ENCODE measurements at regions not wholly inside any gene's neighbourhood (a gene's known extent, or its start where the extent isn't known, plus 50 kb on each side); places are given as distances from the start of the nearest gene placed in this dataset.
"Not testable (repeated sequence)": the region's sequence is repeated elsewhere in the genome, so short reads cannot be mapped to it uniquely, and the experiment has no call there.

DNA sequence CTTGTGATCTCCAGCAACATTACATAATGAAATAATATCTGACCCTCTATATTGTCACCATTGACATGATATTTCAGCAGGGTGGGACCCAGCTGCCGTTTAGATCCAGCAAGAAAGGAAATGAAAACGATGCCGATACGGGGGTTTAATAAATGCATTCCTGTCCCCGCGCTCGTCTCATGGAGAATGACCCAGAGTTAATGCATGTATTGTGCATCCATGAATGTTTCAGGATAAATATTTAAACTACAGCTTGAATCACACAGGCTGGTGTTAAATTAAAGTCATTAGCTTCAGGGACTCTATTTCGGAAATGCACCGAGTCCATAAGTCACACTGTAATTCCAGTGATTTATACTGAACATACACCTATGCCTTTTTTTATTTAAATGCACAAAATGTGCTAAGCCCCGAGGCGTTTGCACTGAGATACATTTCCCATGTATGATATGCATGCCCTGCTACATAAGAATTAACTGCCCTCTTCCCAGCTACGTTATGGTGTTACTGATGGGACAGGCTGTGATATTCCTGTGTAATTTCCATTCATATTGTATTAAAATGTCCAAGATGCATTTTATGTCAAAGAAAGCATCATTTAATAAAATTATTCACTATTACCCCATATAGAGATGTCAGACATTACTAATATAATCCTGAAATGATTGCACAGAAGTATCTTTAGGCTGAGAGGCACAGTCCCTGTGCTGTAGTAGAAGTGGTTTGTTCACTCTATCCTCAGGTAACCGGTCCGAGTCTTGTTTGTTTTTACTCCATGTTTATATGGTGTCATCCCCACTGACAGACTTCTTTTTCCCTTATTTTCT is 109.3 kb upstream of the ZNF516 start:
- H3K4me3 Mint-ChIP-seq = no peak overlapping the region

DNA sequence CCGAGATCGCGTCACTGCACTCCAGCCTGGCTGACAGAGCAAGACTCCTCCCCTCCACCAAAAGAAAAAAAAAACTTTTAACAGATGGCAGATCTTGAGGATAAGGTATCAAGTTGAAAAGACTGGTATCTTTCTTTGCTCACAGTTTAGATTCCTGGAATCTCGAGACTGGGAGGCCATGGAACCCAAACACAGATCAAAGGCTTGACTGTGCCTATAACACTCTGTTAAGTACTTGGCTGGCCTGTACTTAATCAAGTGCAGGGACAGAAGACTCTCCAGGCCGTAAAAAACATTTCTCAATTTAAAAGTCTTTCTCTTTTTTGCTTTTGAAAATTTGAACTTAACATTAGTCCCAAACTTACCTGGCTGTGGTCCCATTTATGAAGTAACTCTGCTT is 107.1 kb upstream of the ZNF516 start:
- Mint-ChIP-seq H3K36me3 (ENCODE audit: low read depth) (no peaks in the 10 kb centered on the region), H3K27ac (no peak overlapping the region), H3K4me1 (ENCODE audit: low read depth) (no peaks in the 10 kb centered on the region), H3K9me3 (no peaks in the 10 kb centered on the region), H3K27me3 (ENCODE audit: low read depth) (peaks cover 3% of the 10 kb centered on the region), H3K4me3 (no peak overlapping the region)

More for the DNA sequence above, 109.3 kb upstream of the ZNF516 start:
- H3K9me3 Mint-ChIP-seq = no peaks in the 10 kb centered on the region
- H3K27me3 Mint-ChIP-seq (ENCODE audit: low read depth) = no peaks in the 10 kb centered on the region
- no peaks in the 10 kb centered on the region for H3K36me3 Mint-ChIP-seq (ENCODE audit: low read depth)
- no peaks in the 10 kb centered on the region for H3K4me1 Mint-ChIP-seq (ENCODE audit: low read depth)
- H3K27ac Mint-ChIP-seq = no peak overlapping the region

DNA sequence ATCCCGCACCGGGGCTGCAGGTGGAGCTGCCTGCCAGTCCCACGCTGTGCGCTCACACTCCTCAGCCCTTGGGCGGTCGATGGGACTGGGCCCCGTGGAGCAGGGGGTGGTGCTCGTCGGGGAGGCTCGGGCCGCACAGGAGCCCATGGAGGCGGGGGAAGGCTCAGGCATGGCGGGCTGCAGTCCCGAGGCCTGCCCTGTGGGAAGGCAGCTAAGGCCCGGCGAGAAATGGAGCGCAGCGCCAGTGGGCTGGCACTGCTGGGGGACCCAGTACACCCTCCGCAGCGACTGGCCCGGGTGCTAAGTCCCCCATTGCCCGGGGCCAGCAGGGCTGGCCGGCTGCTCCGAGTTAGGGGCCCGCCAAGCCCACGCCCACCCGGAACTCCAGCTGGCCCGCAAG is 105.0 kb upstream of the ZNF516 start:
- not testable (repeated sequence) for H3K4me1 Mint-ChIP-seq (ENCODE audit: low read depth); H3K27me3 Mint-ChIP-seq (ENCODE audit: low read depth); H3K36me3 Mint-ChIP-seq (ENCODE audit: low read depth); H3K4me3 Mint-ChIP-seq; H3K9me3 Mint-ChIP-seq; H3K27ac Mint-ChIP-seq

DNA sequence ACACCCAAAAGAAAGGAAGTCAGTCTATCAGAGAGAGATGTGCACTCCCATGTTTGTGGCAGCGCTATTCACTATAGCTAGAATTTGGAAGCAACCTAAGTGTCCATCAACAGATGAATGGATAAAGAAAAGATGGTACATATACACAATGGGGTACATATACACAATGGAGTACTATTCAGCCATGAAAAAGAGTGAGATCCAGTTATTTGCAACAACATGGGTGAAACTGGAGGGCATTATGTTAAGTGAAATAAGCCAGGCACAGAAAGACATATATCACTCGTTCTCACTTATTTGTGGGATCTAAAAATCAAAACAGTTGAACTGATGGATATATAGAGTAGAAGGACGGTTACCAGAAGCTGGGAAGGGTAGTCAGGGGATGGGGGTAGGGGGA is 99.9 kb upstream of the ZNF516 start:
- Mint-ChIP-seq H3K4me1 (ENCODE audit: low read depth) (no peaks in the 10 kb centered on the region), H3K27me3 (ENCODE audit: low read depth) (peaks cover 7% of the 10 kb centered on the region), H3K9me3 (no peaks in the 10 kb centered on the region), H3K36me3 (ENCODE audit: low read depth) (no peaks in the 10 kb centered on the region), H3K27ac (no peak overlapping the region), H3K4me3 (no peak overlapping the region)

DNA sequence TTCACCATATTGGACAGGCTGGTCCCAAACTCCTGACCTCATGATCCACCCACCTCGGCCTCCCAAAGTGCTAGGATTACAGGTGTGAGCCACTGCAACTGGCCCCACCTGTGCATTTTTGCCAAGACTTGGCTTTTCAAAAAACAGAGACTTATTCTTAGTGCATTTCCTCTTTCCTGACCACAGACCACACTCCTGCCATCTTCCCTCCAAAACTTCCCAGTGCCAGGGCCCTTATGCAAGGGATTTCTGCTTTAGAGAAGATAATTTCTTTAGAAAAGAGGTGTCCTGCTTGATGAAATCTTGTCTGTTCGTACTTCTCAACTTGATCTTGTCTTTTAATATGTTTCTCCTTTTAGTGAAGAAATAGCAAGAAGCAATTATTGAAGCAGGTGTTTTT is 98.8 kb upstream of the ZNF516 start:
- Mint-ChIP-seq H3K27ac (no peak overlapping the region), H3K9me3 (no peaks in the 10 kb centered on the region), H3K4me3 (no peak overlapping the region), H3K4me1 (ENCODE audit: low read depth) (no peaks in the 10 kb centered on the region), H3K27me3 (ENCODE audit: low read depth) (peaks cover 13% of the 10 kb centered on the region), H3K36me3 (ENCODE audit: low read depth) (no peaks in the 10 kb centered on the region)

DNA sequence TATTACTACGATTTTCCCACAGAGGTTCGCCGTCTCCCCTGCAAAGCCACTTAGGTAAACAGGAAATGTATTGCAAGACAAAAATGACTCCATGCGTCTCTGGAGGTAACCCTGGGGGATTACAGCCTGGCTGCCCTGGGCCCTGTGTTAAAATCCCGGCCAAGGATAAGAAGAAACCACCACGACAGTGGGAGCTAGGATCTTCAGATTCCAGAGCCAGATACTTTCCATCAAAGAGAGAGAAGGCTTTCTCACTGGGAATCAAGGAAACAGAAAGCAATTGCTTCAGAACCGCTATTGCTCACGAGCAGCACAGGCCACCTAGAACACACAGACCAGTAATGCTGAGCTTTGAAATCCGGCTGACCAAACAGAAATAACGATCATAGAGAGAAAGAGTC is 97.9 kb upstream of the ZNF516 start:
- Mint-ChIP-seq H3K9me3 (no peaks in the 10 kb centered on the region), H3K36me3 (ENCODE audit: low read depth) (no peaks in the 10 kb centered on the region), H3K27me3 (ENCODE audit: low read depth) (peaks cover 19% of the 10 kb centered on the region), H3K4me1 (ENCODE audit: low read depth) (peaks cover 2% of the 10 kb centered on the region), H3K4me3 (no peak overlapping the region), H3K27ac (no peak overlapping the region)

DNA sequence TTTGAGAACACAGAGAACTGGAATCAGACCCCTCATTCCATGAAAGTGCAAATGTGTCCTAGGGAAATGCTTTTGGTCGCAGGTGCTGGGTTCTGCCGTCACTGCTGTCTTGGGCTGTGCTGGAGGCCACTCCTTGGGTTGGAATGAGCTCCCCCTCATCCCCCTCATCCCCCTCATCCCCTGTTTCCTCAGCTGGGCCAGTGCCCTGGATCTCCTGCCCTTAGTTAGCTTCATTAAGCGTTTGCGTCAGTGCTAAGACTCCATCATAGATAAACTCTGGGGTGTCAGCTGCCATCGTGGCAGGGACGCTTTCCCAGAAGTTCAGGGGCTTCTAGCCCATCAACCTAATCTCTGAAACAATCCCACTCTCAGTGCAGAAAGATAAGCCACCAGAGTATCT is 97.1 kb upstream of the ZNF516 start:
- peaks cover 2% of the 10 kb centered on the region for H3K4me1 Mint-ChIP-seq (ENCODE audit: low read depth)
- no peak overlapping the region for H3K4me3 Mint-ChIP-seq
- no peaks in the 10 kb centered on the region for H3K9me3 Mint-ChIP-seq
- H3K36me3 Mint-ChIP-seq (ENCODE audit: low read depth) = no peaks in the 10 kb centered on the region
- no peak overlapping the region for H3K27ac Mint-ChIP-seq
- H3K27me3 Mint-ChIP-seq (ENCODE audit: low read depth) = peaks cover 19% of the 10 kb centered on the region

DNA sequence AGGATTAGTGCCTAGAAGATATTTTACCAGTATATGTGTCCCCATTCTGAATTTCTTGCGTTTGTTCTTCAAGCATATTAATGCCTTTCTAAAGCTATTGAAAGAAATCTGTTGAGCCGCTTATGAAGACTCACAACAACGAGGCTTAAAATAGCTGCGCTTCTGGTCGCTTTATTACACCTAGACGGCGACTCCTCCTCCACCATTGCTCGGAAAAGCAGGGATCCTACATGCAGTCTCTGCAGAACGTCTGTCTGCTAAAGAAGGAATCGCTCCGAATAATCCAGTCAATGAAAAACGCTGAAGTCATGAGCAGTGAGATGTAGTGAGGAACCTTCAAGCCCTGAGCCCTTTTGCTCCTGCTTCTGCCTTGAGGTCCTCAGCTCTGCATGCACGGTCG is 94.8 kb upstream of the ZNF516 start:
- Mint-ChIP-seq H3K4me1 (ENCODE audit: low read depth) (peaks cover 2% of the 10 kb centered on the region), H3K9me3 (no peaks in the 10 kb centered on the region), H3K36me3 (ENCODE audit: low read depth) (no peaks in the 10 kb centered on the region), H3K4me3 (no peak overlapping the region), H3K27ac (no peak overlapping the region), H3K27me3 (ENCODE audit: low read depth) (peaks cover 19% of the 10 kb centered on the region)

DNA sequence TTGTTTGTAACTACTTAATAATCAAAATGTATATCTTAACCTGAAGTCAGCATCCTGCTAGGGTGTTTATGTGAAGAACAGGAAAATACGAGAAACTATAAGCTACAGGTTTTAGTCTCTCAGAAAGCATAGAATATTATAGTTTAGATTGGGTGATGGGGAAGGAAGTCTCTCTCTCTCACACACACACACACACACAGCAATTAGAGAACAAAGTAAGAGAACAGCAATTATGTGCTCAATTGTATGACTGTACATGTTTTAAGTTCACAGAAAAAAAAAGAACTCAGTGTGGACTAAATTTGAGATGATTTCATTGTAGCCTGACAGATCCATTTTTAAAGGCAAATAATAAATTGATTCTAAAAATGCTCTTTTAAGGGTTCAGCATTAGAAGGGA is 94.3 kb upstream of the ZNF516 start:
- no peak overlapping the region for H3K4me3 Mint-ChIP-seq
- no peaks in the 10 kb centered on the region for H3K36me3 Mint-ChIP-seq (ENCODE audit: low read depth)
- no peaks in the 10 kb centered on the region for H3K9me3 Mint-ChIP-seq
- H3K27me3 Mint-ChIP-seq (ENCODE audit: low read depth) = peaks cover 19% of the 10 kb centered on the region
- H3K4me1 Mint-ChIP-seq (ENCODE audit: low read depth) = peaks cover 2% of the 10 kb centered on the region
- H3K27ac Mint-ChIP-seq = no peak overlapping the region

DNA sequence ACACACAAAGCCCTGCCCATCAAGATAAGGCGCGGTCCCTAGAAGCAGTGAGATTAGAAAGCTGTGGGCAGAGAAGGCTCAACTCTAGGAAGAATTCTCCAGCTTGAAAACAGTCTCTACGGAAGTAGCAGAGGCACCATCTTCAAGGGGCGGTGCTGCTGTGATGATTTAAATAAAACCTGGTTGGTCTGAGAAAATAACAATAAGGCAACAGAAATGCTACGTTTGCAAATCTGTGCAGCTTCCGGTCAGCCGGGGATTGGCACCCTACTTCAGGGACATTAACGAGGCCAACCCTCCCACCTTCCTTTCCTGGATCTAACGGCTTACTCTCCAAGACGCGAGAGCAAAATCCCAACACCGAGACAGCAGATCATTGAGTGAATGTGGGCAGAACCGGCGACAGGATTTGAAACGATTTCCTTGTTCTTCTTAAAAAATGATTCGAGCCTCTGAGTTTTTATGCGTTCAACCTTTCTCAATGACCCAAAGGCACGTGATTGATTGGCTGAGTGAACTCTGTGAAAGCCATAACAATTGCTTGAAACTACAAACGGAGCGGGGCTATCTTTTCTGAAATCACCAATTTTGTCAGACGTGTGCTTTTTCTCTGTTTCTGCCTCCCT is 93.7 kb upstream of the ZNF516 start:
- Mint-ChIP-seq H3K4me1 (ENCODE audit: low read depth) (peaks cover 2% of the 10 kb centered on the region), H3K36me3 (ENCODE audit: low read depth) (no peaks in the 10 kb centered on the region), H3K27ac (no peak overlapping the region), H3K9me3 (no peaks in the 10 kb centered on the region), H3K4me3 (no peak overlapping the region), H3K27me3 (ENCODE audit: low read depth) (peaks cover 19% of the 10 kb centered on the region)

DNA sequence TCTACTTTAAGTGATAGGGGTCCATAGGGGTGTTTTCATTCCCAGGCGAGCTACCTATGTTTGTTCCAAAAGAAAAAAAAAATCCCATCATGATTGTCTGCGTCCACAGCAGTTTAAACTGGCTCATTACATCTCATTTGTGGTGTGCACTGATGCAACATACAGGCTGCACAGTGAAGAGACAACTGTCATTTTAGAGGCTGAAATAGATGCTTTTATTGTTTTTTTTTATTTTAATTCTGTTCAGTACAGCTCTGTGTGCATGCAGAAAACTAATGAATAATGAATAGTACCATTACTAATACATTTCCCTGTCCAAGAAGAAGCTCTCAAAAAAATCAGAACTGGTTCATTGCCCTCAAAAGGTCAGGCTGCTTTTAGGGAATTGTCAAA is 92.8 kb upstream of the ZNF516 start:
- Mint-ChIP-seq H3K4me1 (ENCODE audit: low read depth) (peaks cover 2% of the 10 kb centered on the region), H3K27me3 (ENCODE audit: low read depth) (peaks cover 26% of the 10 kb centered on the region), H3K4me3 (no peak overlapping the region), H3K9me3 (no peaks in the 10 kb centered on the region), H3K36me3 (ENCODE audit: low read depth) (no peaks in the 10 kb centered on the region), H3K27ac (no peak overlapping the region)

DNA sequence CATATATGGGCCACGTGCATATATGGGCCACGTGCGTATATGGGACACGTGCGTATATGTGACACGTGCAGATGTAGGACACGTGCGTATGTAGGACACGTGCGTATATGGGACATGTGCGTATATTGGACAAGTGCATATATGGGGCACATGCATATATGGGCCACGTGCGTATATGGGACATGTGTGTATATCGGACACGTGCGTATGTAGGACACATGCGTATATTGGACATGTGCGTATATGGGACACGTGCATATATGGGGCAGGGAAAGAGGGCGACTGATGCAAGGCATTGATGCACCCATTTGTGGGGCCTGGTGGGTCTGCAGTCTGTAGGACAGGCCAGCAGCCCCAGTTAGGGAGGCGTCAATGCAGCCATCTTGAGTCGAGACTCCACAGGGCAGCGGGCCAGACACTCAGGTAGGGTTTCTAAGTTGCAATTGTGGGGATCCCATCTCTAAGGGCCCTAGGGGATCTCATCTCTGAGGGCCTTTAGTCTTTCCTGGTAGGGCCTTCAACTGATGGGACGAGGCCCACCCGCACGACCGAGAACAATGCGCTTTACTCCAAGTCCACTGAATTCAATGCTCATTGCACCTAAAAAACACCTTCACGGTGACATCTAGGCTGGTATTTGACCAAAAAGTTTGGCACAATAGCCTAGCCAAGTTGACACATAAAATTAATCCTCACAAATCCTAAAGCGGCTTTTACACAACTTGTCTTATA is 92.3 kb upstream of the ZNF516 start:
- Mint-ChIP-seq H3K4me3 (no peak overlapping the region), H3K27me3 (ENCODE audit: low read depth) (peaks cover 26% of the 10 kb centered on the region), H3K27ac (no peak overlapping the region), H3K9me3 (no peaks in the 10 kb centered on the region), H3K4me1 (ENCODE audit: low read depth) (peaks cover 2% of the 10 kb centered on the region), H3K36me3 (ENCODE audit: low read depth) (no peaks in the 10 kb centered on the region)

DNA sequence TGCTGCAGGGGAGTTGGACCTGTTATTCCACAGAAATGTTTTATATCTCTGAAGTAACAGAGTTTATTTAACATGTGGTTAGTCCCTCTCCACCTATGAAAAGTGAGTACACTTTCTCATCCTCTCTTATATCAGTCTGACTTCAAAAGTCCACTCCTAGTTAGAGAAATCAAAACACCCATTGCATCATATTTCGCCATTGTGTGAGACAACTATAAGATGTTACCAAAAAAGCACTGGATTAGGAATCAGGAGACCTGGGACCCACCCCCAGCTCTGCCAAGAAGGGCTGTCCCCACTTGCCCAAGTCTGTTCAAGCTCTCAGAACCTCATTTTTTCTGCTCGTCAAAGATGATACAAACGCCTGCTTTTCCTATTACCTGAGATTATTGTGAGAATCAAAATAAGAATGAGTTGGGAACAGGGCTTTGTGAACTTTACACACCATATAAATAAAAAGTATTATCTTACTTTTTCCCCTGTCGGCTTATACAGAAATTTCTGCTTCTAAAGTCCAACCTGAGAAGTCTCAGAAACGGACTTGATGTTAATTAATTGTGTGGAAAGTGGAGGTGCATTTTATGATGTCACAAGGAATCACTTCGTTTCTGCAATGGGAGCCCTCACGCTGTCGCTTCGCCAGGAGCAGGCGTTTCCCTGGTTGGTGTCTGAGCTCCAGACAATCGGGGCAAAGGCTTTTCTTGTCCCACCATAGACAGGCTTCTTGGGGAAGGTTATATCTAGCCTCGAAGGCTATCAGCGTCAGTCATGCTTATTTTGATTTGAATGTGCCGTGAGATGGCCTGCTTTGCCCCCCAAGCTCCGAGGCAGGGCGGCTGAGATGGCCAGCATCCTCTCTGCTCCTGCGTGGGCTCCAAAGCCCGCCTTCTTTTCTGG is 89.6 kb upstream of the ZNF516 start:
- peaks cover 2% of the 10 kb centered on the region for H3K4me1 Mint-ChIP-seq (ENCODE audit: low read depth)
- no peaks in the 10 kb centered on the region for H3K36me3 Mint-ChIP-seq (ENCODE audit: low read depth)
- H3K27ac Mint-ChIP-seq = no peak overlapping the region
- H3K27me3 Mint-ChIP-seq (ENCODE audit: low read depth) = peaks cover 27% of the 10 kb centered on the region
- no peaks in the 10 kb centered on the region for H3K9me3 Mint-ChIP-seq
- H3K4me3 Mint-ChIP-seq = no peak overlapping the region

DNA sequence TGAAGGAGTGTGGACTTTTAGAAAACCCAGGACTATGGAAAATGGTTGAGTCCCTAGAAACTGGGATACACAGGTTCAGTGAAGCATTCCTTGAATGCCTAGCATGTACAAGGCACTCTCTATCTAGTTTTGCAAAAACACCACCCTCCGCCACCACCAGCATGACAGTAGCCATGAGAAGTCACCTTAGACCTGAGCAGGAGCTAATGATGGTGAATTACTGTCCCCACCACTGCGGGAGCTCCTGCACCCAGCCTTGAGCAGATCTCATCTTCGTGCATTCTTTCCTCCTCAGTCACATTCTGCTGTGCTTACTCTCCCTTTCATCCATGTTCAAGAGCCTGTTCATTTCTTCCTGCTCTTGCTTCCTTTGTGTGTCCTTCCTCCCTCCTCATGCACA is 86.2 kb upstream of the ZNF516 start:
- no peak overlapping the region for H3K27ac Mint-ChIP-seq
- no peak overlapping the region for H3K4me3 Mint-ChIP-seq
- no peaks in the 10 kb centered on the region for H3K4me1 Mint-ChIP-seq (ENCODE audit: low read depth)
- H3K9me3 Mint-ChIP-seq = no peaks in the 10 kb centered on the region
- peaks cover 28% of the 10 kb centered on the region for H3K27me3 Mint-ChIP-seq (ENCODE audit: low read depth)
- no peaks in the 10 kb centered on the region for H3K36me3 Mint-ChIP-seq (ENCODE audit: low read depth)
